Fibroblast of skin of scalp (primary cell): ENCODE measurements at regions not wholly inside any gene's neighbourhood (a gene's known extent, or its start where the extent isn't known, plus 50 kb on each side); places are given as distances from the start of the nearest gene placed in this dataset.
"Not testable (repeated sequence)": the region's sequence is repeated elsewhere in the genome, so short reads cannot be mapped to it uniquely, and the experiment has no call there.

ENCODE experiments used
- DNase-seq: peaks from one replicate; pipeline ENCODE4 v3.0.0-alpha.2; 2013

- DNase-seq, result no peak
These were observed 143.9 kb upstream of the FMN2 start for GRCh38 chr1:239947801-239948200.

GRCh38 chr1:239951511-239952140 is 140.1 kb upstream of the FMN2 start:
- DNase-seq, result peak; percentile 66

GRCh38 chr1:239952348-239953308 is 139.1 kb upstream of the FMN2 start:
- DNase-seq, result no peak

- no peak for DNase-seq
These were observed 136.8 kb upstream of the FMN2 start for GRCh38 chr1:239954836-239955235.

- DNase-seq, result no peak
These were observed 136.3 kb upstream of the FMN2 start for GRCh38 chr1:239955431-239955830.

GRCh38 chr1:239956263-239956662 is 135.4 kb upstream of the FMN2 start:
- DNase-seq, result no peak

GRCh38 chr1:239958063-239958462 is 133.6 kb upstream of the FMN2 start:
- no peak for DNase-seq

DNA sequence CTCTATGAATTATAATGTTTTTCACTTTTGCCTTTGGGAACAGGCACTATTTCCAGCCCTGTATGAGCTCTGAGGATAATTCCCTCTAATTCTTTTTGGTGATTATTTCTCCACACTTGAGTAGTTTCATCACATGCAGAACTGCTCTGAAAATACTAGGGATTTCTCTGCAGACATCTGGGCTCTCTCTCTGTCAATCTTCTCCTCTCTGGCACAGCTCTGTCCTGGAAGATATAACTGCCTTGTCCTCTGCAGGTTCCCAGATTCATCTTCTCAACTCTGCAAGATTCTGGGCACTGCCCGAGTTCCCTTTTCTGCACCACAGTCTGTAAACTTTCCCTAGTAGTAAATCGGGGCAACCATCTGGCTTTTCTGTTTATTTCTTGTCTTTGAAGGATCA is 131.3 kb upstream of the FMN2 start:
- no peak for DNase-seq

GRCh38 chr1:239963856-239964255 is 127.8 kb upstream of the FMN2 start:
- DNase-seq, result no peak

DNA sequence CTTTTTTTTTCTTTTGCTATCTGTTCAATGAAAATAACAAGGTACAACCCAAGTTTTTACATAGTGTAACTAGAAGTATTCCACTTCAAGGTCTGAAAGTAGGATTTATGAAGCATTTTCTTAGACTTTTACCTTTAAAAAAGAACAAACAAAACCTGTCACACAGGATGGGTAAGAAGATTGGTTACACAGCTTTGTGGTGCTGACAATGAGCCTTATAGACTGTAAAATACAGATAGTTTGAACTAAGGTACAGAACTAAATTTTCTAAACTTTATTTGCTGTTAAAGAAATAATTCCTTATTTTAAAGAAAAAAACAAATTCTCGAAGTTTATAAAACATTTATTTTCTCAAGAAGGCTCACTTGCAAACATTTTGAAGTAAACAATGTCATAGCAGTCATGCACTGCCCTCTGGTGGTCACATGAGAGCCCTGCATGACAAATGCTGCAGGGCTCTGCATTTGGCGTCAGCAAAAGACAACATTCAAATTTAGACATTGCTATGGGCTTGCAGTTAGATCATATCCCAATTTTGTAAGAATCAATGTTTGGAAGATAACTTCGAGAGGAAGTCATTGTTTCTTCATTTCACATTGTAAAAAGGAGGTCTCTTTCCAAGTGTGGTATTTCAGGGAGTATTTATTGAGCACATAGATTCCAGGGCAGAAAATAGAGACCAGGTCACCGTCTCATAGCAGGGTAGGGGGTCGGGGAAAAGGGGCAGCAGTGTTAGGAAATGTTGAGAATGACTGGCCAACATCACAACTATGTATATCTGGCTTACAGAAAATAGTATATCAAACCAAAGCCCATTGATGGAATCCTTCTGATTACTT is 115.3 kb upstream of the FMN2 start:
- DNase-seq, result peak; percentile 54

- DNase-seq, result no peak
These were observed 114.3 kb upstream of the FMN2 start for GRCh38 chr1:239977416-239977815.

GRCh38 chr1:239979456-239979855 is 112.2 kb upstream of the FMN2 start:
- DNase-seq, result no peak

- DNase-seq, result no peak
These were observed 108.9 kb upstream of the FMN2 start for GRCh38 chr1:239982762-239983161.

GRCh38 chr1:239985044-239985443 is 106.6 kb upstream of the FMN2 start:
- no peak for DNase-seq

DNA sequence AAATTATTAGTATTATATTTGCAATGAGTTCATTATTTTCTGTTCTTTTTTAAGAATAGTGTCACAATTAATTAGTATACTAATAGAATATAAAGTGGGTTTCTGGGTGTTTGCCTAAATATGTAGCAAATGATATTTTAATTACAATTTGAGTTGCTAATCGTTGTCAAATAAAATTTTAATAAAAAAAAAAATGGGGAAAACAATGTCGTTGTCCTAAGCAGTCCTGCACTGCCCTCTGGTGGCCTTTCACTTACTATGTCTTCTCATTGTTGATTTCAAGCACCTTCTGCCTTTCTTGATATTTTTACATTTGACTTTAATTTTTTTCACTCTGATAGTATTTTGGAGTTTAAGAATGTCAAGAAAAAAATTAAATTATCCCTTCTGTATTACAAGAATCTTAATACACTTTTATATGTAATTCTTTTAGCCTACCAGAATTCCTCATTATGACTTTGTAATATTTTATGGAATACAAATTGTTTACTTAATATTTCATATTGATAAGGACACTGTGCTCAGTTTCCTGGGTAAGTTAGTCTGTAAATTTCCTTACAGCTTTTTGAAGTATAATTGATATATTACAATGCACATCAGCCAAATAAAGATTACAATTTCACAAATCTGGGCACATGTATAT is 104.5 kb upstream of the FMN2 start:
- peak; percentile 52 for DNase-seq

- DNase-seq, result no peak
These were observed 101.7 kb upstream of the FMN2 start for GRCh38 chr1:239989990-239990389.

- not testable (repeated sequence) for DNase-seq
These were observed 99.1 kb upstream of the FMN2 start for GRCh38 chr1:239992566-239992965.

GRCh38 chr1:239993366-239993765 is 98.3 kb upstream of the FMN2 start:
- DNase-seq, result no peak

- no peak for DNase-seq
These were observed 96.4 kb upstream of the FMN2 start for GRCh38 chr1:239995281-239995680.

DNA sequence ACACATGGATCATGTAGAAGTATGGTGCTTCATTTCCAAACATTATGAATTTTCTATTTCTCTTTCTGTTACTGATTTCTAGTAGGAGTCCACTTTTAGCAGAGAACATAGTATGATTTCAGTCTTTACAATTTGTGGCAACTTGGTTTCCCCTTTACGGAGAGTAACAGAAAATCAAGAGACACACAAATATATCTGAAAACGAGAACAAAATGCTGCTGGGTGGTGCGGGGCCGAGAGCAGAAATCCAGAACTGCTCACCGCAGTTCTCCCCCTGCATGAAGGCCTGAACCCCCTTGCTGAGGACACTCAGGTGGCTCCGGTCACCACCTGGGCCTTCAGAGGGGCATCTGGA is 94.5 kb upstream of the FMN2 start:
- DNase-seq, result no peak

- DNase-seq, result peak; percentile 27
These were observed 94.0 kb upstream of the FMN2 start for GRCh38 chr1:239997515-239998311.

GRCh38 chr1:239998312-239998649 is 93.4 kb upstream of the FMN2 start:
- DNase-seq, result no peak
